ENCODE measurements at regions not wholly inside any gene's neighbourhood (a gene's known extent, or its start where the extent isn't known, plus 50 kb on each side); places are given as distances from the start of the nearest gene placed in this dataset.

DNA sequence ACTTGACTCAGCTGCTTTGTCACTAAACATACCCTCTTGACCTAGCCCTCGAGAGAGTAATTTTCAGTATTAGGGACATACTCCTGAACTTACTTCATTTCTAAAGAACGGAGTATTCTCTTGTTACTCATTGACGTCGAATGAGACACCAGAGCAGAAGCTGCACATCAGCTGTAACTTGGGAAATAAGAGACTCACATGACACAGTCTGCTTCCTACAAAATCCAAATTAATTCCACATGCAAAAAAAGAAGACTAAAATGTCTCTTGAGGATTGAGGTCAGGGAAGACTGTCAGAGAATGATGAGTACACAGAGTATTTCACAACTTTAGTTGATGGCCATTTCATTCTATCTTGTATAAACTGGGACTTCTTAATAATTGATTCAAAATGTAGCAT lies 114.7 kb upstream of the EGFR start:
- no peak for ATAC-seq

More for the DNA sequence above, 114.7 kb upstream of the EGFR start:
- H3K4me2 ChIP-seq: no peak overlapping the region
- no peak overlapping the region for H2AFZ ChIP-seq
- H4K20me1 ChIP-seq (replicated peaks; ENCODE audit: insufficient read depth): no peaks in the 10 kb centered on the region
- H3K4me3 ChIP-seq: no peak overlapping the region
- Mint-ChIP-seq H3K36me3 (ENCODE audit: low read depth) (no peaks in the 10 kb centered on the region), H3K4me1 (no peaks in the 10 kb centered on the region; the same call in 2 of the 3 replicates), H3K27me3 (ENCODE audit: insufficient read depth, low read depth, poor library complexity) (peaks cover 2% of the 10 kb centered on the region), H3K9me3 (no peaks in the 10 kb centered on the region), H3K4me3 (no peak overlapping the region), H3K27ac (no peak overlapping the region)
- no peak for TF ChIP-seq ZNF114 (CRISPR knock-in tag; IDR thresholded peaks at IDR 0.05)
- TF ChIP-seq ZNF331 (CRISPR knock-in tag; IDR thresholded peaks at IDR 0.05; ENCODE audit: low read depth): no peak
- TF ChIP-seq, protein P1, sequence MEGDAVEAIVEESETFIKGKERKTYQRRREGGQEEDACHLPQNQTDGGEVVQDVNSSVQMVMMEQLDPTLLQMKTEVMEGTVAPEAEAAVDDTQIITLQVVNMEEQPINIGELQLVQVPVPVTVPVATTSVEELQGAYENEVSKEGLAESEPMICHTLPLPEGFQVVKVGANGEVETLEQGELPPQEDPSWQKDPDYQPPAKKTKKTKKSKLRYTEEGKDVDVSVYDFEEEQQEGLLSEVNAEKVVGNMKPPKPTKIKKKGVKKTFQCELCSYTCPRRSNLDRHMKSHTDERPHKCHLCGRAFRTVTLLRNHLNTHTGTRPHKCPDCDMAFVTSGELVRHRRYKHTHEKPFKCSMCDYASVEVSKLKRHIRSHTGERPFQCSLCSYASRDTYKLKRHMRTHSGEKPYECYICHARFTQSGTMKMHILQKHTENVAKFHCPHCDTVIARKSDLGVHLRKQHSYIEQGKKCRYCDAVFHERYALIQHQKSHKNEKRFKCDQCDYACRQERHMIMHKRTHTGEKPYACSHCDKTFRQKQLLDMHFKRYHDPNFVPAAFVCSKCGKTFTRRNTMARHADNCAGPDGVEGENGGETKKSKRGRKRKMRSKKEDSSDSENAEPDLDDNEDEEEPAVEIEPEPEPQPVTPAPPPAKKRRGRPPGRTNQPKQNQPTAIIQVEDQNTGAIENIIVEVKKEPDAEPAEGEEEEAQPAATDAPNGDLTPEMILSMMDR (conservative IDR thresholded peaks at IDR 0.05; ENCODE audit: low read depth in 2 of 2): no peak
- TF ChIP-seq, protein P2, sequence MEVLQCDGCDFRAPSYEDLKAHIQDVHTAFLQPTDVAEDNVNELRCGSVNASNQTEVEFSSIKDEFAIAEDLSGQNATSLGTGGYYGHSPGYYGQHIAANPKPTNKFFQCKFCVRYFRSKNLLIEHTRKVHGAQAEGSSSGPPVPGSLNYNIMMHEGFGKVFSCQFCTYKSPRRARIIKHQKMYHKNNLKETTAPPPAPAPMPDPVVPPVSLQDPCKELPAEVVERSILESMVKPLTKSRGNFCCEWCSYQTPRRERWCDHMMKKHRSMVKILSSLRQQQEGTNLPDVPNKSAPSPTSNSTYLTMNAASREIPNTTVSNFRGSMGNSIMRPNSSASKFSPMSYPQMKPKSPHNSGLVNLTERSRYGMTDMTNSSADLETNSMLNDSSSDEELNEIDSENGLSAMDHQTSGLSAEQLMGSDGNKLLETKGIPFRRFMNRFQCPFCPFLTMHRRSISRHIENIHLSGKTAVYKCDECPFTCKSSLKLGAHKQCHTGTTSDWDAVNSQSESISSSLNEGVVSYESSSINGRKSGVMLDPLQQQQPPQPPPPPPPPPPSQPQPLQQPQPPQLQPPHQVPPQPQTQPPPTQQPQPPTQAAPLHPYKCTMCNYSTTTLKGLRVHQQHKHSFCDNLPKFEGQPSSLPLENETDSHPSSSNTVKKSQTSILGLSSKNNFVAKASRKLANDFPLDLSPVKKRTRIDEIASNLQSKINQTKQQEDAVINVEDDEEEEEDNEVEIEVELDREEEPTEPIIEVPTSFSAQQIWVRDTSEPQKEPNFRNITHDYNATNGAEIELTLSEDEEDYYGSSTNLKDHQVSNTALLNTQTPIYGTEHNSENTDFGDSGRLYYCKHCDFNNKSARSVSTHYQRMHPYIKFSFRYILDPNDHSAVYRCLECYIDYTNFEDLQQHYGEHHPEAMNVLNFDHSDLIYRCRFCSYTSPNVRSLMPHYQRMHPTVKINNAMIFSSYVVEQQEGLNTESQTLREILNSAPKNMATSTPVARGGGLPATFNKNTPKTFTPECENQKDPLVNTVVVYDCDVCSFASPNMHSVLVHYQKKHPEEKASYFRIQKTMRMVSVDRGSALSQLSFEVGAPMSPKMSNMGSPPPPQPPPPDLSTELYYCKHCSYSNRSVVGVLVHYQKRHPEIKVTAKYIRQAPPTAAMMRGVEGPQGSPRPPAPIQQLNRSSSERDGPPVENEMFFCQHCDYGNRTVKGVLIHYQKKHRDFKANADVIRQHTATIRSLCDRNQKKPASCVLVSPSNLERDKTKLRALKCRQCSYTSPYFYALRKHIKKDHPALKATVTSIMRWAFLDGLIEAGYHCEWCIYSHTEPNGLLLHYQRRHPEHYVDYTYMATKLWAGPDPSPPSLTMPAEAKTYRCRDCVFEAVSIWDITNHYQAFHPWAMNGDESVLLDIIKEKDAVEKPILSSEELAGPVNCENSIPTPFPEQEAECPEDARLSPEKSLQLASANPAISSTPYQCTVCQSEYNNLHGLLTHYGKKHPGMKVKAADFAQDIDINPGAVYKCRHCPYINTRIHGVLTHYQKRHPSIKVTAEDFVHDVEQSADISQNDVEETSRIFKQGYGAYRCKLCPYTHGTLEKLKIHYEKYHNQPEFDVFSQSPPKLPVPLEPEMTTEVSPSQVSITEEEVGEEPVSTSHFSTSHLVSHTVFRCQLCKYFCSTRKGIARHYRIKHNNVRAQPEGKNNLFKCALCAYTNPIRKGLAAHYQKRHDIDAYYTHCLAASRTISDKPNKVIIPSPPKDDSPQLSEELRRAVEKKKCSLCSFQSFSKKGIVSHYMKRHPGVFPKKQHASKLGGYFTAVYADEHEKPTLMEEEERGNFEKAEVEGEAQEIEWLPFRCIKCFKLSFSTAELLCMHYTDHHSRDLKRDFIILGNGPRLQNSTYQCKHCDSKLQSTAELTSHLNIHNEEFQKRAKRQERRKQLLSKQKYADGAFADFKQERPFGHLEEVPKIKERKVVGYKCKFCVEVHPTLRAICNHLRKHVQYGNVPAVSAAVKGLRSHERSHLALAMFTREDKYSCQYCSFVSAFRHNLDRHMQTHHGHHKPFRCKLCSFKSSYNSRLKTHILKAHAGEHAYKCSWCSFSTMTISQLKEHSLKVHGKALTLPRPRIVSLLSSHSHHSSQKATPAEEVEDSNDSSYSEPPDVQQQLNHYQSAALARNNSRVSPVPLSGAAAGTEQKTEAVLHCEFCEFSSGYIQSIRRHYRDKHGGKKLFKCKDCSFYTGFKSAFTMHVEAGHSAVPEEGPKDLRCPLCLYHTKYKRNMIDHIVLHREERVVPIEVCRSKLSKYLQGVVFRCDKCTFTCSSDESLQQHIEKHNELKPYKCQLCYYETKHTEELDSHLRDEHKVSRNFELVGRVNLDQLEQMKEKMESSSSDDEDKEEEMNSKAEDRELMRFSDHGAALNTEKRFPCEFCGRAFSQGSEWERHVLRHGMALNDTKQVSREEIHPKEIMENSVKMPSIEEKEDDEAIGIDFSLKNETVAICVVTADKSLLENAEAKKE (CRISPR knock-in tag; IDR thresholded peaks at IDR 0.05): no peak
- TF ChIP-seq EZH2phosphoT487 (IDR thresholded peaks at IDR 0.05; ENCODE audit: unreplicated experiment): no peak
- TF ChIP-seq, protein P3, sequence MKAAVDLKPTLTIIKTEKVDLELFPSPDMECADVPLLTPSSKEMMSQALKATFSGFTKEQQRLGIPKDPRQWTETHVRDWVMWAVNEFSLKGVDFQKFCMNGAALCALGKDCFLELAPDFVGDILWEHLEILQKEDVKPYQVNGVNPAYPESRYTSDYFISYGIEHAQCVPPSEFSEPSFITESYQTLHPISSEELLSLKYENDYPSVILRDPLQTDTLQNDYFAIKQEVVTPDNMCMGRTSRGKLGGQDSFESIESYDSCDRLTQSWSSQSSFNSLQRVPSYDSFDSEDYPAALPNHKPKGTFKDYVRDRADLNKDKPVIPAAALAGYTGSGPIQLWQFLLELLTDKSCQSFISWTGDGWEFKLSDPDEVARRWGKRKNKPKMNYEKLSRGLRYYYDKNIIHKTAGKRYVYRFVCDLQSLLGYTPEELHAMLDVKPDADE (IDR thresholded peaks at IDR 0.05): no peak
- TF ChIP-seq, protein P4, sequence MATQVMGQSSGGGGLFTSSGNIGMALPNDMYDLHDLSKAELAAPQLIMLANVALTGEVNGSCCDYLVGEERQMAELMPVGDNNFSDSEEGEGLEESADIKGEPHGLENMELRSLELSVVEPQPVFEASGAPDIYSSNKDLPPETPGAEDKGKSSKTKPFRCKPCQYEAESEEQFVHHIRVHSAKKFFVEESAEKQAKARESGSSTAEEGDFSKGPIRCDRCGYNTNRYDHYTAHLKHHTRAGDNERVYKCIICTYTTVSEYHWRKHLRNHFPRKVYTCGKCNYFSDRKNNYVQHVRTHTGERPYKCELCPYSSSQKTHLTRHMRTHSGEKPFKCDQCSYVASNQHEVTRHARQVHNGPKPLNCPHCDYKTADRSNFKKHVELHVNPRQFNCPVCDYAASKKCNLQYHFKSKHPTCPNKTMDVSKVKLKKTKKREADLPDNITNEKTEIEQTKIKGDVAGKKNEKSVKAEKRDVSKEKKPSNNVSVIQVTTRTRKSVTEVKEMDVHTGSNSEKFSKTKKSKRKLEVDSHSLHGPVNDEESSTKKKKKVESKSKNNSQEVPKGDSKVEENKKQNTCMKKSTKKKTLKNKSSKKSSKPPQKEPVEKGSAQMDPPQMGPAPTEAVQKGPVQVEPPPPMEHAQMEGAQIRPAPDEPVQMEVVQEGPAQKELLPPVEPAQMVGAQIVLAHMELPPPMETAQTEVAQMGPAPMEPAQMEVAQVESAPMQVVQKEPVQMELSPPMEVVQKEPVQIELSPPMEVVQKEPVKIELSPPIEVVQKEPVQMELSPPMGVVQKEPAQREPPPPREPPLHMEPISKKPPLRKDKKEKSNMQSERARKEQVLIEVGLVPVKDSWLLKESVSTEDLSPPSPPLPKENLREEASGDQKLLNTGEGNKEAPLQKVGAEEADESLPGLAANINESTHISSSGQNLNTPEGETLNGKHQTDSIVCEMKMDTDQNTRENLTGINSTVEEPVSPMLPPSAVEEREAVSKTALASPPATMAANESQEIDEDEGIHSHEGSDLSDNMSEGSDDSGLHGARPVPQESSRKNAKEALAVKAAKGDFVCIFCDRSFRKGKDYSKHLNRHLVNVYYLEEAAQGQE (IDR thresholded peaks at IDR 0.05; ENCODE audit: unreplicated experiment): no peak
- DNase-seq (ENCODE audit: low spot score): no peak
- no peaks in the 10 kb centered on the region for H3K9me2 ChIP-seq (ENCODE audit: insufficient read depth)
- H3K4me1 ChIP-seq (ENCODE audit: insufficient read depth): no peaks in the 10 kb centered on the region
- no peak overlapping the region for H3K27ac ChIP-seq (ENCODE audit: low read depth)
- no peaks in the 10 kb centered on the region for H3K79me2 ChIP-seq (replicated peaks; ENCODE audit: insufficient read depth)
- no peaks in the 10 kb centered on the region for H3K27me3 ChIP-seq (ENCODE audit: insufficient read depth)
- no peaks in the 10 kb centered on the region for H3K36me3 ChIP-seq (ENCODE audit: insufficient read depth)
- H3F3A ChIP-seq (replicated peaks; ENCODE audit: low read depth): no peaks in the 10 kb centered on the region

All from GM23338 (cell line).